Esophagus (tissue), 2 donors: ENCODE measurements at regions not wholly inside any gene's neighbourhood (a gene's known extent, or its start where the extent isn't known, plus 50 kb on each side); places are given as distances from the start of the nearest gene placed in this dataset.
"Not testable (repeated sequence)": the region's sequence is repeated elsewhere in the genome, so short reads cannot be mapped to it uniquely, and the experiment has no call there.

Source experiments
- H3K27ac ChIP-seq, 2 donors: one replicate each; pipeline ENCODE4 v1.5.1; 2013; ENCODE audit warnings: low read depth in 2 of 2, mild to moderate bottlenecking in 2 of 2, inconsistent platforms in 1 of 2, low read length in 1 of 2, moderate library complexity in 1 of 2
- H3K27me3 ChIP-seq, 2 donors: one replicate each; pipeline ENCODE4 v1.6.1; 2013; ENCODE audit warnings: low read length in 2 of 2, control low read depth in 1 of 2, mild to moderate bottlenecking in 1 of 2; ENCODE audit not compliant: insufficient read depth in 2 of 2, control insufficient read depth in 1 of 2
- H3K36me3 ChIP-seq, 2 donors: one replicate each; pipeline ENCODE4 v1.6.1; 2013; ENCODE audit warnings: low read length in 1 of 2; ENCODE audit not compliant: control insufficient read depth in 2 of 2, insufficient read depth in 2 of 2
- H3K4me1 ChIP-seq, 2 donors: one replicate each; pipeline ENCODE4 v1.6.1; 2013; ENCODE audit warnings: low read length in 1 of 2; ENCODE audit not compliant: control insufficient read depth in 2 of 2, insufficient read depth in 2 of 2
- H3K4me3 ChIP-seq, 2 donors: one replicate each; pipeline ENCODE4 v1.5.1; 2013; ENCODE audit warnings: low read length in 2 of 2, mild to moderate bottlenecking in 2 of 2, low read depth in 1 of 2, moderate library complexity in 1 of 2
- H3K9me3 ChIP-seq, 2 donors: one replicate each; pipeline ENCODE4 v1.6.1; 2013; ENCODE audit warnings: mild to moderate bottlenecking in 2 of 2, low read depth in 1 of 2, low read length in 1 of 2, moderate library complexity in 1 of 2; ENCODE audit not compliant: control insufficient read depth in 2 of 2, insufficient read depth in 1 of 2
- WGBS, 2 donors: extraction: QIAGEN DNeasy Blood & Tissue Kit; methylation state at CpG; one replicate each; pipeline ENCODE4 v1.1.7; 2013; 5-methylcytosine and 5-hydroxymethylcytosine counted together
- donor health status: healthy with polysubstance abuse.
- donor health status: Bipolar disorder and iron deficiency.

- no peak overlapping the region for H3K27ac ChIP-seq
- H3K4me3 ChIP-seq: no peak overlapping the region
- no peaks in the 10 kb centered on the region for H3K9me3 ChIP-seq
- H3K27me3 ChIP-seq: no peaks in the 10 kb centered on the region
- WGBS, 2 donors: 84 to 85% methylated on average over 2 of the region's 2 CpGs
- H3K4me1 ChIP-seq: no peaks in the 10 kb centered on the region
- H3K36me3 ChIP-seq: no peaks in the 10 kb centered on the region
Observed at GRCh38 chr17:31738996-31739699, 119.9 kb downstream of the COPRS start.

GRCh38 chr17:31738488-31738887 is 120.6 kb downstream of the COPRS start:
- H3K36me3 ChIP-seq: no peaks in the 10 kb centered on the region
- H3K4me1 ChIP-seq: no peaks in the 10 kb centered on the region
- no peaks in the 10 kb centered on the region for H3K27me3 ChIP-seq
- H3K4me3 ChIP-seq: no peak overlapping the region
- H3K27ac ChIP-seq: no peak overlapping the region
- no peaks in the 10 kb centered on the region for H3K9me3 ChIP-seq

GRCh38 chr17:31738067-31738466 is 121.0 kb downstream of the COPRS start:
- no peaks in the 10 kb centered on the region for H3K4me1 ChIP-seq
- H3K27me3 ChIP-seq: no peaks in the 10 kb centered on the region
- no peak overlapping the region for H3K4me3 ChIP-seq
- H3K27ac ChIP-seq: no peak overlapping the region
- no peaks in the 10 kb centered on the region for H3K36me3 ChIP-seq
- WGBS, 2 donors: 75 to 86% methylated on average over 8 of the region's 8 CpGs
- H3K9me3 ChIP-seq: no peaks in the 10 kb centered on the region

GRCh38 chr17:31736855-31737625 is 122.0 kb downstream of the COPRS start:
- Histone ChIP-seq H3K36me3 (no peaks in the 10 kb centered on the region), H3K9me3 (no peaks in the 10 kb centered on the region), H3K27me3 (no peaks in the 10 kb centered on the region), H3K4me3 (no peak overlapping the region), H3K4me1 (no peaks in the 10 kb centered on the region), H3K27ac (no peak overlapping the region)
- 70 to 78% methylated on average over 5 of the region's 5 CpGs for WGBS, 2 donors

- H3K4me1 ChIP-seq: peaks cover 0 to 2% of the 10 kb centered on the region in 2 donors
- 88 to 91% methylated on average over 7 of the region's 7 CpGs for WGBS, 2 donors
- H3K27me3 ChIP-seq: no peaks in the 10 kb centered on the region
- H3K4me3 ChIP-seq: no peak overlapping the region
- no peaks in the 10 kb centered on the region for H3K36me3 ChIP-seq
- H3K27ac ChIP-seq: no peak overlapping the region
- no peaks in the 10 kb centered on the region for H3K9me3 ChIP-seq
Observed at GRCh38 chr17:31733326-31733725, 125.7 kb downstream of the COPRS start.

- 95 to 98% methylated on average over 5 of the region's 5 CpGs for WGBS, 2 donors
- not testable (repeated sequence) for H3K27ac ChIP-seq, H3K27me3 ChIP-seq, H3K4me1 ChIP-seq, H3K9me3 ChIP-seq, H3K36me3 ChIP-seq, H3K4me3 ChIP-seq
Observed at GRCh38 chr17:31731585-31732154, 127.4 kb downstream of the COPRS start.

GRCh38 chr17:31731118-31731517 is 127.9 kb downstream of the COPRS start:
- 74 to 77% methylated on average over 3 of the region's 3 CpGs for WGBS, 2 donors
- no peak overlapping the region for H3K4me3 ChIP-seq

GRCh38 chr17:31726980-31727427 is 132.0 kb downstream of the COPRS start:
- Histone ChIP-seq H3K4me1 (peaks cover 0 to 2% of the 10 kb centered on the region in 2 donors), H3K9me3 (no peaks in the 10 kb centered on the region), H3K36me3 (no peaks in the 10 kb centered on the region), H3K4me3 (no peak overlapping the region), H3K27me3 (no peaks in the 10 kb centered on the region), H3K27ac (no peak overlapping the region)
- 52 to 72% methylated on average over 4 of the region's 4 CpGs for WGBS, 2 donors

More at GRCh38 chr17:31731118-31731517, 127.9 kb downstream of the COPRS start:
- Histone ChIP-seq H3K4me1 (peaks cover 0 to 2% of the 10 kb centered on the region in 2 donors), H3K27ac (no peak overlapping the region), H3K36me3 (no peaks in the 10 kb centered on the region), H3K9me3 (no peaks in the 10 kb centered on the region), H3K27me3 (no peaks in the 10 kb centered on the region)

GRCh38 chr17:31724619-31725018 is 134.4 kb downstream of the COPRS start:
- no peaks in the 10 kb centered on the region for H3K36me3 ChIP-seq
- no peaks in the 10 kb centered on the region for H3K27me3 ChIP-seq
- H3K27ac ChIP-seq: no peak overlapping the region
- H3K4me3 ChIP-seq: no peak overlapping the region
- no peaks in the 10 kb centered on the region for H3K9me3 ChIP-seq
- no peaks in the 10 kb centered on the region for H3K4me1 ChIP-seq
- 80 to 82% methylated on average over 8 of the region's 8 CpGs for WGBS, 2 donors
